GM12872 (cell line): ENCODE measurements at regions not wholly inside any gene's neighbourhood (a gene's known extent, or its start where the extent isn't known, plus 50 kb on each side); places are given as distances from the start of the nearest gene placed in this dataset.

Experiments used
- TF ChIP-seq, protein P1 (sequence below): IDR thresholded peaks from 3 replicates; pipeline ENCODE4 v1.5.1; 2011; ENCODE audit warnings: low read depth, mild to moderate bottlenecking, low read length, moderate library complexity; ENCODE audit not compliant: insufficient read depth

DNA sequence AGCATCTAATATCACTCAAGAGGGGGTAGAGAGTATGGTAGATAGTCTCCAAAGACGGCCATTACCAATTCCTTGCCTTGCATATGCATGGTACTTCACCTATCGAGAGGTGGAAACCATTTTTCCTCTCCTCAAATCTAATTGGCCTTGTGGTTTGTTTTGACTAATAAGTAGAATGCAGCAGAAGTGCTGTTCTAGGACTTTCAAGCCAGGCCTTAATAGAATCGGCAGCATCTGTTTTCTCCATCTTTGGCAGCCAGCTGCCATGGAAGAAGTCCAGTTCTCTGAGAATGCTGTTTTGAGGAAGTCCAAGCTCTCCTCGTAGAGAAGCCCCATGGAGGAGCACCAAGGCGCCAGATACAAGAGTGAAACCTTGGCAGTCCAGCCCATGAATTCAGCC lies 59.1 kb upstream of the RASGRP1 start:
- TF ChIP-seq, protein P1, sequence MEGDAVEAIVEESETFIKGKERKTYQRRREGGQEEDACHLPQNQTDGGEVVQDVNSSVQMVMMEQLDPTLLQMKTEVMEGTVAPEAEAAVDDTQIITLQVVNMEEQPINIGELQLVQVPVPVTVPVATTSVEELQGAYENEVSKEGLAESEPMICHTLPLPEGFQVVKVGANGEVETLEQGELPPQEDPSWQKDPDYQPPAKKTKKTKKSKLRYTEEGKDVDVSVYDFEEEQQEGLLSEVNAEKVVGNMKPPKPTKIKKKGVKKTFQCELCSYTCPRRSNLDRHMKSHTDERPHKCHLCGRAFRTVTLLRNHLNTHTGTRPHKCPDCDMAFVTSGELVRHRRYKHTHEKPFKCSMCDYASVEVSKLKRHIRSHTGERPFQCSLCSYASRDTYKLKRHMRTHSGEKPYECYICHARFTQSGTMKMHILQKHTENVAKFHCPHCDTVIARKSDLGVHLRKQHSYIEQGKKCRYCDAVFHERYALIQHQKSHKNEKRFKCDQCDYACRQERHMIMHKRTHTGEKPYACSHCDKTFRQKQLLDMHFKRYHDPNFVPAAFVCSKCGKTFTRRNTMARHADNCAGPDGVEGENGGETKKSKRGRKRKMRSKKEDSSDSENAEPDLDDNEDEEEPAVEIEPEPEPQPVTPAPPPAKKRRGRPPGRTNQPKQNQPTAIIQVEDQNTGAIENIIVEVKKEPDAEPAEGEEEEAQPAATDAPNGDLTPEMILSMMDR: no peak

DNA sequence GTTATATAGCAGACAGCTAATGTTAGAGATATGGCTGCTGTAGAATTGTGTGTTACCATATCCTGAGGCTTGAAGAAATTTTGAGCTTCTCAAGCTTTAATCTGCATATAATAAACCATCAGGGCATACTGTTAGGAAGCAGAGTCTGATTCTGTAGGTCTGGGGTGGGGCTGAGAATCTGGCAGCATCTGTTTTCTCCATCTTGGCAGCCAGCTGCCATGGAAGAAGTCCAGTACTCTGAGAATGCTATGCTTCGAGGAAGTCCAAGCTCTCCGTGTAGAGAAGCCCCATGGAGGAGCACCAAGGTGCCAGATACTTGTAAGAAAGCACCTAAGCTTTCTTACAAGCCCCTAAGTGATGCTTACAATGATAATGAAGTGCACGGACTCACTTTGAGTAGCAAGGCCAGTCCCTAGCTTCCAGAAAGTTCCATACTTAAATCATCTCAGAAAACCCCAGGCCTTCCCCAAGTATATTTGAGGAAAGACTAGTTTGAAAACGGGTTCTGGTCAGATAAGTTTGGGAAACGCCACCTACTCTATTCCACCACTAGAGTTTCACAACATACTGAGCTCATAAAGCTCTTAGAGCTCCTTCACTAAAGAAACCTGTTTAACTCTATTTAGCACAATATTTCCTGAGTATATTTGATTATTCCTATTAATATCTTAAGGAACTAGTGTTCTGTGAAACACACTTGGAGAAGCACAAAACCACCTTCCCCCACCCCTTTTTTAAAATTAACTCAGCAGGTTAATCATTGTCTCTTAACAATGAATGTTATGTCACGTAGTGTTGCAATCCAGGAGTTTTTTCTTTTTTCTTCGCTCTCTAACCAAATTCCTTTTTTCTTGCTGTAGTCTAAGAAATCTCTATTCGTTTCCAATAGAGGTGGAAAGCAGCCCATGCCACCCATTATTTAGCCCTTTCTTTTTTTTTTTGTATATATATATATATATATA lies 59.9 kb upstream of the RASGRP1 start:
- TF ChIP-seq, protein P1: peak; percentile 41; the same call in 2 of the 3 replicates

DNA sequence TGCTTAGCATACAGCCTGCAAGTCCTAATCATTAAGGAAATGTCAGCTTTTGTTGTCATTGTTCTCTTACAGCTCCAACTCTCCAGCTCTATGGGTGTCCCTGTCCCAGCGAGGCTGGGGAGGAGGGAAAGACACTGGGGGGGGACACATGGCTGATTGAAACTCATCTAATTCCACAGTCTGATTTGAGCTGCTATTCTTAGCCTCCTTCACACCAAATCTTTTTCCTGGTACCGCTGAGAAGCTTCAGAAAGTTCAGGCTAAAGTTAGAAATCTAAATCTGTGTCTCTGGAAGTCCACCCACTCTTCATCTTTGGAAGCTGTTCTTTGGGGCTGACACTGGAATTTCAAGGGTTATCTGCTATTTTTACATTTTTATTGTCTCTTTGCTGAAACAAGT lies 61.3 kb upstream of the RASGRP1 start:
- TF ChIP-seq, protein P1: no peak

DNA sequence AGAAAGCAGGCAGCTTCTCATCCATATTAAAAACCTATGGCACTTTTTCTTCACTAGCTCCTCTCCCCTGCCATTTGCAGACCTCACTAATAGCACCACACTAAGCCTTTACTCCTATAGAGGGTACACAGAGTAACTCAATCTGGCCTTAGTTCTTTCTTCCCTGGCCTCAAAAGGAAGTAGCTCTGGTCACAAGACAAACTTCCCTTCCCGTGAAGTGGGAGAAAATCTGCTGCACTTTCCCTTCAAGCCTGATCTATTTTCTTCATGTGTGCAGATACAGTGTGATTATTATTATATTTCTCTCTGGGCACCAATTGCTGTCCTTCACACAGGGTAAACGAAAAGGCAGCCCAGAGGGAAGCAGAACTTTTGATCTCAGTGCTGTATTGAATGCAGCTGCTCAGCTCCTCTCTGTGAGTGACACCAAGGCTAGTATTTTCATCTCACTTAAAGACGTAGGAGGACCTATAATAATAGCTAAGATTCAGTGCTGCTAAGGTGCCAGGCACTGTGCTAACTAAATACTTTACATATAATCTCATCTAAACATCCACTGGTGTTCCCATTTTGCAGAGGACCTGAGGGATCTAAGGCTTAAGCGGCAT lies 61.9 kb upstream of the RASGRP1 start:
- TF ChIP-seq, protein P1: no peak

DNA sequence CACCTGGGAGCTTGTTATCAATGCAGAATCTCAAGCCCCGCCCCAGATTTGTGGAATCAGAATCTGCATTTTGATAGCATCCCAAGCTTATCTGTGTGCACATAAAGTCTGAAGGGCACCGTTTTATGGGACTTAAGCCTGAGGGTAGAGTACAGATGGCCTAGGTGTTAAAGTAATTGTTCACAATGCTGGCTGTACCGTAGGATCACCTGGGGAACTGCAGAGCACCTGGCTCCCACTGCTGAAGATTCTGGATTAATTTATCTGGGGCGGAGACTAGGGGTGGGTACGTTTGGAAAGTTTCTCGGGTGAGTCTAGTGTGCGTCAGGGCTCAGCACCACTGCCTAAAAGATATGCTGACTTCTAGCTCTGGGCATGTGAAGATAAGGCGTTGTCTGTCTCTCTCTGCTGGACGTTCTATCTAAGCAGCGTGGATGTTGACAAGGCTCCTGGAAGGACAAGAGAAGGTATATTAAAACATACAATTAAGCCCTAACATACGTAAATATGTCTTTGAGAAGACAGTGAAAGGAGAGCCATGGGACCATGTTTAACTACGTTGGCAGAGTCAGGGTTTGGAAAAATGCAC lies 63.2 kb upstream of the RASGRP1 start:
- TF ChIP-seq, protein P1: no peak

DNA sequence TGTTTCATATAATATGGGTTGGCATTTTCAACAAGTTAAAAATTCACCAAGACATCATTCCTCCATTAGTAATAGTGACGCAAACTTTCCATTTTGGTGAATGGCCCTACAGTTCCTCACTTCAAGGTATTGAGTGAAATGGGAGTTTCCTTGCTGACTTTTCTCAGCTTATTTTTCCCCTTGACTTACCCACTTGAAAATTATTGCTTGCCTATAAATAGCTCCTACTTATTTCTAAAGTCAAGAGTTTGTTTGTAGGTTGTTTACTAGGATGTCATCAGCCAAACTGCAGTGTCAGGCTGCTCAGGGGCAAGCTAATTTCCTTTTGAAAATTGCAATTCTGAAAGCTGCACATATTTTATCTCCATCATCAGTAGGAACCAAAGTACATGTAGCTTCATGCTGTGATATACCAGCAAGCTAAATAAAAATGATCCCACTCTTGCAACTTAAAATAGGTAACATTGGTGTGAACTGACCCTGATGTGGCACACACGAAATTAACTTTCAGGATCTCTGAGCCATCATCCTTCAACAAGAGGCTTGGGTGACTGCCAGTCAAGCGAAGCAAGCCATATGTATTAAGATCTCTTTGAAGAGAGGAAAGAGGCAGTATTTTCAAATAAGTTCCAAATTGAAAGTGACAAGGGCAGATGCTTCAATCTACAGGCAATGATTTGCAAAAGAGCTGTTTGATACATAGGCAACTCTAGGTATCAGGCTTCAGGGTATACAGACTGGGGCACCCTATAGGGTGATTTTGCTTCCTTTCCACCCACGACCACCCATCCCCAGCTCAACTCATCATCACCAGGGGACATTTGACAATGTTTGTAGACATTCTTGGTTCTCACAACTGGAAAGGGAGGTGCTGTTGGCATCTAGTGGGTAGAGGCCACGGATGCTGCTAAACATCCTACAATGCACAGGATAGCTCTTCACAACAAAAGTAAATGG lies 66.8 kb upstream of the RASGRP1 start:
- TF ChIP-seq, protein P1: no peak
